ENCODE measurements at regions not wholly inside any gene's neighbourhood (a gene's known extent, or its start where the extent isn't known, plus 50 kb on each side); places are given as distances from the start of the nearest gene placed in this dataset.

- Histone ChIP-seq H3K9me3 (no peaks in the 10 kb centered on the region), H3K27me3 (no peaks in the 10 kb centered on the region), H3K27ac (no peak overlapping the region), H3K36me3 (no peaks in the 10 kb centered on the region), H3K4me1 (no peaks in the 10 kb centered on the region), H3K4me3 (replicated peaks in 1 of 3) (no peak overlapping the region)
- DNase-seq = no peak
- TF ChIP-seq POLR2A (IDR thresholded peaks at IDR 0.05) (no peak), CTCF (IDR thresholded peaks at IDR 0.05) (no peak)
- WGBS, 2 donors = 88 to 90% methylated on average over 5 to 7 of the region's 7 CpGs
- intact Hi-C loops (cut with DNase I) = no loop called here
Measured at GRCh38 chr9:107175816-107176435, 107.2 kb upstream of the RAD23B start.

- TF ChIP-seq POLR2A (IDR thresholded peaks at IDR 0.05) (no peak), CTCF (IDR thresholded peaks at IDR 0.05) (no peak)
- H3K4me1 ChIP-seq = no peaks in the 10 kb centered on the region
- H3K9me3 ChIP-seq = no peaks in the 10 kb centered on the region
- no peak for DNase-seq
- WGBS, 2 donors = 82 to 91% methylated on average over 12 of the region's 12 CpGs
- intact Hi-C loops (cut with DNase I) = no loop called here
- H3K4me3 ChIP-seq (replicated peaks in 1 of 3) = no peak overlapping the region
- no peak overlapping the region for H3K27ac ChIP-seq
- no peaks in the 10 kb centered on the region for H3K36me3 ChIP-seq
- no peaks in the 10 kb centered on the region for H3K27me3 ChIP-seq
Measured at GRCh38 chr9:107176436-107177151, 106.5 kb upstream of the RAD23B start.

GRCh38 chr9:107177243-107177839 is 105.7 kb upstream of the RAD23B start:
- TF ChIP-seq CTCF (IDR thresholded peaks at IDR 0.05) (no peak), POLR2A (IDR thresholded peaks at IDR 0.05) (no peak)
- Histone ChIP-seq H3K9me3 (no peaks in the 10 kb centered on the region), H3K36me3 (no peaks in the 10 kb centered on the region), H3K4me1 (no peaks in the 10 kb centered on the region), H3K4me3 (replicated peaks in 1 of 3) (no peak overlapping the region), H3K27me3 (no peaks in the 10 kb centered on the region), H3K27ac (no peak overlapping the region)
- no peak for DNase-seq
- WGBS, 2 donors = 62 to 71% methylated on average over 7 of the region's 7 CpGs
- intact Hi-C loops (cut with DNase I) = no loop called here

- intact Hi-C loops (cut with DNase I) = no loop called here
- Histone ChIP-seq H3K27me3 (no peaks in the 10 kb centered on the region), H3K36me3 (no peaks in the 10 kb centered on the region), H3K27ac (no peak overlapping the region), H3K4me1 (no peaks in the 10 kb centered on the region), H3K4me3 (replicated peaks in 1 of 3) (no peak overlapping the region), H3K9me3 (no peaks in the 10 kb centered on the region)
- no peak for DNase-seq
- 97 to 98% methylated on average over 5 of the region's 5 CpGs for WGBS, 2 donors
- no peak for TF ChIP-seq POLR2A (IDR thresholded peaks at IDR 0.05)
- no peak for TF ChIP-seq CTCF (IDR thresholded peaks at IDR 0.05)
Measured at GRCh38 chr9:107177857-107178256, 105.2 kb upstream of the RAD23B start.

- DNase-seq = no peak
- TF ChIP-seq POLR2A (IDR thresholded peaks at IDR 0.05) = no peak
- no peak for TF ChIP-seq CTCF (IDR thresholded peaks at IDR 0.05)
- intact Hi-C loops (cut with DNase I) = no loop called here
- H3K9me3 ChIP-seq = no peaks in the 10 kb centered on the region
- H3K36me3 ChIP-seq = no peaks in the 10 kb centered on the region
- no peaks in the 10 kb centered on the region for H3K27me3 ChIP-seq
- H3K4me1 ChIP-seq = no peaks in the 10 kb centered on the region
- WGBS, 2 donors = 84 to 98% methylated on average over 3 of the region's 3 CpGs
- no peak overlapping the region for H3K27ac ChIP-seq
- H3K4me3 ChIP-seq (replicated peaks in 1 of 3) = no peak overlapping the region
Measured at GRCh38 chr9:107178293-107178692, 104.8 kb upstream of the RAD23B start.

Measured in thyroid gland (tissue), 4 donors.